CD14-positive monocyte (primary cell): ENCODE measurements at regions not wholly inside any gene's neighbourhood (a gene's known extent, or its start where the extent isn't known, plus 50 kb on each side); places are given as distances from the start of the nearest gene placed in this dataset.

Experiments used
- DNase-seq, 3 donors: peaks; one replicate each; pipeline ENCODE4 v3.0.0-alpha.2; 2011 to 2022
- H2AFZ ChIP-seq: 2 replicates; pipeline ENCODE4 v1.6.0; 2012; ENCODE audit warnings: mild to moderate bottlenecking, low read depth, low read length, inconsistent platforms; ENCODE audit not compliant: insufficient read depth, poor library complexity, severe bottlenecking
- H3K27ac ChIP-seq, 2 donors: 1 replicate in 1 of 2; 2 replicates in 1 of 2; pipeline ENCODE4 v1.5.1; 2012 to 2013; ENCODE audit warnings: low read length in 2 of 2, control low read depth in 1 of 2, inconsistent platforms in 1 of 2, low read depth in 1 of 2, mild to moderate bottlenecking in 1 of 2
- H3K27me3 ChIP-seq, 2 donors: one replicate each; pipeline versions ENCODE4 v1.6.0 to v1.6.1; 2011 to 2013; ENCODE audit warnings: low read length in 2 of 2; ENCODE audit not compliant: control insufficient read depth in 2 of 2, insufficient read depth in 2 of 2
- H3K36me3 ChIP-seq, 2 donors: replicated peaks in 1 of 2; 1 replicate in 1 of 2; 2 replicates in 1 of 2; pipeline versions ENCODE4 v1.5.1 to v1.6.1; 2012 to 2013; ENCODE audit warnings: low read length in 2 of 2, control low read depth in 1 of 2, inconsistent platforms in 1 of 2, mild to moderate bottlenecking in 1 of 2; ENCODE audit not compliant: insufficient read depth in 2 of 2, control insufficient read depth in 1 of 2
- H3K4me1 ChIP-seq, 2 donors: 1 replicate in 1 of 2; 2 replicates in 1 of 2; pipeline versions ENCODE4 v1.5.1 to v1.6.1; 2012 to 2013; ENCODE audit warnings: low read length in 2 of 2, control low read depth in 1 of 2, inconsistent platforms in 1 of 2, mild to moderate bottlenecking in 1 of 2, moderate library complexity in 1 of 2; ENCODE audit not compliant: insufficient read depth in 2 of 2, control insufficient read depth in 1 of 2
- H3K4me2 ChIP-seq: replicated peaks from 2 replicates; pipeline ENCODE3; 2012; ENCODE audit warnings: low read length, moderate library complexity, mild to moderate bottlenecking; ENCODE audit not compliant: poor library complexity, severe bottlenecking; ENCODE audit errors: extremely low read depth
- H3K4me3 ChIP-seq, 3 experiments: fragments of 200-600 bp in 1 of 3; sonication (generic) in 1 of 3; replicated peaks in 1 of 3; 1 replicate in 2 of 3; 2 replicates in 1 of 3; pipeline ENCODE4 v1.5.1; 2011 to 2013; ENCODE audit warnings: low read length in 3 of 3, mild to moderate bottlenecking in 3 of 3, control low read depth in 2 of 3, low read depth in 2 of 3, inconsistent platforms in 1 of 3, moderate library complexity in 1 of 3
- H3K79me2 ChIP-seq: 2 replicates; pipeline ENCODE4 v1.6.0; 2012; ENCODE audit warnings: mild to moderate bottlenecking, control low read depth, inconsistent platforms, low read length, moderate library complexity; ENCODE audit not compliant: insufficient read depth
- H3K9ac ChIP-seq: 2 replicates; pipeline ENCODE4 v1.6.0; 2017; ENCODE audit warnings: low read length, mild to moderate bottlenecking; ENCODE audit not compliant: insufficient read depth, poor library complexity, severe bottlenecking
- H3K9me3 ChIP-seq, 2 donors: replicated peaks in 1 of 2; 1 replicate in 1 of 2; 2 replicates in 1 of 2; pipeline versions ENCODE4 v1.5.1 to v1.6.1; 2012 to 2013; ENCODE audit warnings: low read length in 2 of 2, control low read depth in 1 of 2; ENCODE audit not compliant: control insufficient read depth in 1 of 2, insufficient read depth in 1 of 2
- H4K20me1 ChIP-seq: 2 replicates; pipeline ENCODE4 v1.6.0; 2012; ENCODE audit warnings: mild to moderate bottlenecking, low read length, control low read depth, moderate library complexity; ENCODE audit not compliant: insufficient read depth
- H3K27ac Mint-ChIP-seq, 7 donors: one replicate each; pipeline ENCODE4 v1.8.0; 2020; ENCODE audit warnings: mild to moderate bottlenecking in 7 of 7, mixed read lengths in 7 of 7, moderate library complexity in 6 of 7, inconsistent platforms in 2 of 7
- H3K27me3 Mint-ChIP-seq, 3 donors: one replicate each; pipeline ENCODE4 v1.8.0; 2021 to 2022; ENCODE audit warnings: low read depth in 3 of 3, mild to moderate bottlenecking in 3 of 3, mixed read lengths in 3 of 3, moderate library complexity in 3 of 3, inconsistent platforms in 1 of 3
- H3K36me3 Mint-ChIP-seq, 2 donors: one replicate each; pipeline ENCODE4 v1.8.0; 2020; ENCODE audit warnings: mixed read lengths in 2 of 2, inconsistent platforms in 1 of 2, mild to moderate bottlenecking in 1 of 2
- H3K4me1 Mint-ChIP-seq: one replicate; pipeline ENCODE4 v1.8.0; 2020; ENCODE audit warnings: mild to moderate bottlenecking, mixed read lengths
- H3K4me3 Mint-ChIP-seq, 2 donors: one replicate each; pipeline ENCODE4 v1.8.0; 2020; ENCODE audit warnings: mild to moderate bottlenecking in 2 of 2, mixed read lengths in 2 of 2, moderate library complexity in 1 of 2
- H3K9me3 Mint-ChIP-seq, 7 donors: one replicate each; pipeline ENCODE4 v1.8.0; 2020 to 2022; ENCODE audit warnings: mixed read lengths in 7 of 7, mild to moderate bottlenecking in 6 of 7, moderate library complexity in 6 of 7, inconsistent platforms in 2 of 7
- CTCF ChIP-seq: fragments of 200-600 bp; IDR thresholded peaks from one replicate; pipeline ENCODE4 v1.8.0; 2022; ENCODE audit warnings: antibody characterized with exemption, mild to moderate bottlenecking
- WGBS: methylation state at CpG from one replicate; pipeline ENCODE4 v1.1.5; 2013; ENCODE audit warnings: missing lambda C conversion rate; ENCODE audit not compliant: insufficient coverage; 5-methylcytosine and 5-hydroxymethylcytosine counted together
- intact Hi-C, 2 donors: fragments of 100-400 bp; cut with micrococcal nuclease; formaldehyde crosslinking; loops; one replicate each; pipeline versions ENCODE4 v1.15.0 to v1.15.1; 2023

- peaks cover 15 to 28% (median 21%) of the 10 kb centered on the region in 7 donors for H3K9me3 Mint-ChIP-seq
- H3K79me2 ChIP-seq: no peaks in the 10 kb centered on the region
- no peak overlapping the region for H3K9ac ChIP-seq
- H3K27ac ChIP-seq: no peak overlapping the region
- no peak for TF ChIP-seq CTCF
- H3K4me1 Mint-ChIP-seq: no peaks in the 10 kb centered on the region
- H3K4me3 Mint-ChIP-seq: no peak overlapping the region
- peaks cover 0 to 2% (median 0%) of the 10 kb centered on the region in 3 donors for H3K27me3 Mint-ChIP-seq
- no peak overlapping the region for H2AFZ ChIP-seq
- H3K9me3 ChIP-seq: peaks cover 11 to 16% of the 10 kb centered on the region in 2 donors
- no peaks in the 10 kb centered on the region for H3K36me3 Mint-ChIP-seq
- no peak overlapping the region for H3K27ac Mint-ChIP-seq
- H3K4me2 ChIP-seq: no peak overlapping the region
- H4K20me1 ChIP-seq: no peaks in the 10 kb centered on the region
- H3K4me1 ChIP-seq: no peaks in the 10 kb centered on the region
- WGBS: 84% methylated on average over 3 of the region's 4 CpGs
- no peak for DNase-seq
- no peak overlapping the region for H3K4me3 ChIP-seq
- no peaks in the 10 kb centered on the region for H3K36me3 ChIP-seq
- intact Hi-C loops: no loop called here
- no peaks in the 10 kb centered on the region for H3K27me3 ChIP-seq
Observed at GRCh38 chr6:40183902-40184301, 249.6 kb upstream of the MOCS1 start.

- Mint-ChIP-seq H3K27me3 (peaks cover 0 to 2% (median 0%) of the 10 kb centered on the region in 3 donors), H3K27ac (no peak overlapping the region), H3K4me1 (no peaks in the 10 kb centered on the region), H3K9me3 (peaks cover 20 to 31% (median 24%) of the 10 kb centered on the region in 7 donors), H3K36me3 (no peaks in the 10 kb centered on the region), H3K4me3 (no peak overlapping the region)
- WGBS: no CpG with 5 or more reads among the region's 1 CpG
- H4K20me1 ChIP-seq: no peaks in the 10 kb centered on the region
- H2AFZ ChIP-seq: no peak overlapping the region
- no peak overlapping the region for H3K4me2 ChIP-seq
- H3K27ac ChIP-seq: no peak overlapping the region
- H3K27me3 ChIP-seq: no peaks in the 10 kb centered on the region
- no peaks in the 10 kb centered on the region for H3K79me2 ChIP-seq
- H3K9ac ChIP-seq: no peak overlapping the region
- H3K4me3 ChIP-seq: no peak overlapping the region
- no peaks in the 10 kb centered on the region for H3K36me3 ChIP-seq
- no peaks in the 10 kb centered on the region for H3K4me1 ChIP-seq
- DNase-seq: no peak
- intact Hi-C loops: no loop called here
- no peak for TF ChIP-seq CTCF
- peaks cover 11 to 16% of the 10 kb centered on the region in 2 donors for H3K9me3 ChIP-seq
Observed at GRCh38 chr6:40181367-40181766, 247.1 kb upstream of the MOCS1 start.
